ENCODE measurements at regions not wholly inside any gene's neighbourhood (a gene's known extent, or its start where the extent isn't known, plus 50 kb on each side); places are given as distances from the start of the nearest gene placed in this dataset.

GRCh38 chr4:18445110-18445509 is 423.6 kb upstream of the LCORL start:
- TF ChIP-seq OSR1 (CRISPR knock-in tag; IDR thresholded peaks at IDR 0.05) (no peak), ZC3H10 (CRISPR knock-in tag; IDR thresholded peaks at IDR 0.05) (no peak), PATZ1 (CRISPR knock-in tag; IDR thresholded peaks at IDR 0.05; ENCODE audit: borderline replicate concordance) (no peak)
- no peak for ATAC-seq

- no peak for ATAC-seq
- no peak for TF ChIP-seq POU6F1 (CRISPR knock-in tag; IDR thresholded peaks at IDR 0.05; ENCODE audit: borderline replicate concordance, low read depth)
- TF ChIP-seq ESRRG (CRISPR knock-in tag; IDR thresholded peaks at IDR 0.05): no peak
Measured at GRCh38 chr4:18444206-18444605, 422.7 kb upstream of the LCORL start.

- no peak for ATAC-seq
- TF ChIP-seq PATZ1 (CRISPR knock-in tag; IDR thresholded peaks at IDR 0.05; ENCODE audit: borderline replicate concordance) (no peak), ZC3H10 (CRISPR knock-in tag; IDR thresholded peaks at IDR 0.05) (no peak), ESRRG (CRISPR knock-in tag; IDR thresholded peaks at IDR 0.05) (no peak), ZNF70 (CRISPR knock-in tag; IDR thresholded peaks at IDR 0.05) (no peak), RARB (CRISPR knock-in tag; IDR thresholded peaks at IDR 0.05) (no peak), ZFP30 (CRISPR knock-in tag; IDR thresholded peaks at IDR 0.05) (no peak), ARNTL (CRISPR knock-in tag; IDR thresholded peaks at IDR 0.05; ENCODE audit: borderline replicate concordance, low read depth) (no peak), CSRNP3 (CRISPR knock-in tag; IDR thresholded peaks at IDR 0.05) (no peak), ZNF565 (CRISPR knock-in tag; conservative IDR thresholded peaks at IDR 0.05; ENCODE audit: low read depth) (no peak), ZFP3 (CRISPR knock-in tag; IDR thresholded peaks at IDR 0.05) (no peak), CSDC2 (CRISPR knock-in tag; IDR thresholded peaks at IDR 0.05) (no peak), TCF4 (CRISPR knock-in tag; IDR thresholded peaks at IDR 0.05; ENCODE audit: borderline replicate concordance) (no peak), BACH2 (CRISPR knock-in tag; IDR thresholded peaks at IDR 0.05; ENCODE audit: borderline replicate concordance) (no peak), POU6F1 (CRISPR knock-in tag; IDR thresholded peaks at IDR 0.05; ENCODE audit: borderline replicate concordance, low read depth) (no peak), OSR1 (CRISPR knock-in tag; IDR thresholded peaks at IDR 0.05) (no peak), ZNF8 (CRISPR knock-in tag; IDR thresholded peaks at IDR 0.05) (no peak), TSHZ2 (CRISPR knock-in tag; IDR thresholded peaks at IDR 0.05) (no peak), CREB5 (CRISPR knock-in tag; IDR thresholded peaks at IDR 0.05; ENCODE audit: low read depth) (no peak), ISL1 (CRISPR knock-in tag; IDR thresholded peaks at IDR 0.05) (no peak), SNAI2 (CRISPR knock-in tag; IDR thresholded peaks at IDR 0.05) (no peak)
Measured at GRCh38 chr4:18442957-18443356, 421.4 kb upstream of the LCORL start.

Measured in SK-N-SH treated with all-trans-retinoic acid at 6 μM for 48 hours (cell line).